ENCODE measurements at regions not wholly inside any gene's neighbourhood (a gene's known extent, or its start where the extent isn't known, plus 50 kb on each side); places are given as distances from the start of the nearest gene placed in this dataset.
A peak's percentile ranks its signal among the peaks of the same experiment; 100 is the strongest.

DNA sequence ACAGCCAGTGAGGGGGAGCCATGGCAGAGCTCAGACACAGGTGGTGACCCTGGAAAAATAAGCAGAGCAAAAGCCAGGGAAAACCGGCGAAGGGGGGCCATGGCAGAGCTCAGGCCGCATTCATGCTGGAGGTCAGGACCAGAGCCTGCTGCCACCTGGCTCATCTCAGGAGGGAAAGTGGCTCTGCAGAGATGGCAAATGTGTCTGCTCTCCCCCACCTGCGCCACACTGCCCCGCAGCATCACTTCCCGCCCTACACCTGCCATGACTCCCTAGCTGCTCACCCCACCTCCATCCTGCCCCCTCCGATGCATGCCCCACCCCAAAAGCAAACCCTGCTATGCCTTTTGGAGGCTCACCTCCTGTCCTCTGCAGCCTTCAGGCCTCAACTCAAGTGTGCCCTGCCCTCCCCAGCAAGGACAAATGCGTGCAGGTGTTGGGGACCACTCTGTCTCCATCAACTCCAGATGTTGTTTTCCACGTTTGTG, 123.2 kb upstream of the FGF3 start:
- Histone ChIP-seq H3K27me3 (ENCODE audit: insufficient read depth, low read depth, severe bottlenecking) (no peaks in the 10 kb centered on the region), H3K4me3 (ENCODE audit: low read depth, low read length) (no peak overlapping the region), H3K9me3 (ENCODE audit: severe bottlenecking) (no peaks in the 10 kb centered on the region), H3K27ac (no peak overlapping the region), H3K36me3 (no peaks in the 10 kb centered on the region)
- TF ChIP-seq CTCF (IDR thresholded peaks at IDR 0.05; ENCODE audit: low read depth, low read length) = no peak
- no peak for DNase-seq

DNA sequence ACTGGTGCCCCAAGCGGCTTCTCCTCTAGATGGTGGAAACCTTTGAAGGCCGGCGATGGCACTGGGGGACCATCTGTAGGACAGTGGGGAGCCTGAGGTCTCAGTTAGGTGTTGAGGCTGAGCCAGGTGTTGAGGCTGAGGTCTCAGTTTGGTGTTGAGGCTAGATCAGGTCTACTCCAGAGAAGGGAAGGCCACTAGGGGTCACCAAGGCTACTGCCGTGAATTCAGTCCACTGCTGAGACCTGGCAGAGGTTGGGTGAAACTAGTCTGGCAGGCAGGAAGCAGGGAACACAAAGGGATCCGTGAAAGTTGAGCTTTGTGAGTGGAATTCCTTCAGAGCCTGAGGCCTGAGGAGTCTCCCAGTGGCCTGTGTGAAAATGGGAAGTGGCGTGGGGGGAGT, 123.8 kb upstream of the FGF3 start:
- Histone ChIP-seq H3K9me3 (ENCODE audit: severe bottlenecking) (no peaks in the 10 kb centered on the region), H3K36me3 (no peaks in the 10 kb centered on the region), H3K27ac (no peak overlapping the region), H3K27me3 (ENCODE audit: insufficient read depth, low read depth, severe bottlenecking) (no peaks in the 10 kb centered on the region), H3K4me3 (ENCODE audit: low read depth, low read length) (no peak overlapping the region)
- peak; percentile 62 for TF ChIP-seq CTCF (IDR thresholded peaks at IDR 0.05; ENCODE audit: low read depth, low read length)
- no peak for DNase-seq

- Histone ChIP-seq H3K4me3 (ENCODE audit: low read depth, low read length) (no peak overlapping the region), H3K36me3 (no peaks in the 10 kb centered on the region), H3K9me3 (ENCODE audit: severe bottlenecking) (no peaks in the 10 kb centered on the region), H3K27ac (no peak overlapping the region), H3K27me3 (ENCODE audit: insufficient read depth, low read depth, severe bottlenecking) (no peaks in the 10 kb centered on the region)
- no peak for DNase-seq
- no peak for TF ChIP-seq CTCF (IDR thresholded peaks at IDR 0.05; ENCODE audit: low read depth, low read length)
Observed at GRCh38 chr11:69943506-69943905, 124.3 kb upstream of the FGF3 start.

GRCh38 chr11:69944146-69944795, 125.1 kb upstream of the FGF3 start:
- Histone ChIP-seq H3K27me3 (ENCODE audit: insufficient read depth, low read depth, severe bottlenecking) (no peaks in the 10 kb centered on the region), H3K27ac (no peak overlapping the region), H3K36me3 (no peaks in the 10 kb centered on the region), H3K4me3 (ENCODE audit: low read depth, low read length) (no peak overlapping the region), H3K9me3 (ENCODE audit: severe bottlenecking) (no peaks in the 10 kb centered on the region)
- TF ChIP-seq CTCF (IDR thresholded peaks at IDR 0.05; ENCODE audit: low read depth, low read length) = no peak
- no peak for DNase-seq

GRCh38 chr11:69945157-69945556, 125.9 kb upstream of the FGF3 start:
- H3K27me3 ChIP-seq (ENCODE audit: insufficient read depth, low read depth, severe bottlenecking) = no peaks in the 10 kb centered on the region
- H3K27ac ChIP-seq = no peak overlapping the region
- H3K36me3 ChIP-seq = no peaks in the 10 kb centered on the region
- TF ChIP-seq CTCF (IDR thresholded peaks at IDR 0.05; ENCODE audit: low read depth, low read length) = no peak
- DNase-seq = no peak
- H3K4me3 ChIP-seq (ENCODE audit: low read depth, low read length) = no peak overlapping the region
- peaks cover 3% of the 10 kb centered on the region for H3K9me3 ChIP-seq (ENCODE audit: severe bottlenecking)
